Nephron (organoid): ENCODE measurements at regions not wholly inside any gene's neighbourhood (a gene's known extent, or its start where the extent isn't known, plus 50 kb on each side); places are given as distances from the start of the nearest gene placed in this dataset.

ENCODE experiments used
- H3K27ac Mint-ChIP-seq, 3 experiments: 2 replicates each; pipeline ENCODE4 v1.8.0; 2020; ENCODE audit warnings: mixed read lengths in 3 of 3, mild to moderate bottlenecking in 2 of 3, moderate library complexity in 1 of 3
- H3K27me3 Mint-ChIP-seq: 2 replicates; pipeline ENCODE4 v1.8.0; 2021; ENCODE audit warnings: low read depth, mild to moderate bottlenecking, moderate library complexity, mixed read lengths
- H3K36me3 Mint-ChIP-seq: 2 replicates; pipeline ENCODE4 v1.8.0; 2020; ENCODE audit warnings: low read depth, mixed read lengths
- H3K4me1 Mint-ChIP-seq: 2 replicates; pipeline ENCODE4 v1.8.0; 2020; ENCODE audit warnings: mixed read lengths
- H3K4me3 Mint-ChIP-seq, 3 experiments: 2 replicates each; pipeline ENCODE4 v1.8.0; 2020; ENCODE audit warnings: mild to moderate bottlenecking in 3 of 3, mixed read lengths in 3 of 3, moderate library complexity in 2 of 3
- H3K9me3 Mint-ChIP-seq: 2 replicates; pipeline ENCODE4 v1.8.0; 2020; ENCODE audit warnings: mixed read lengths
- TF ChIP-seq, protein P1 (sequence below), 3 experiments: fragments of 200-600 bp; sonication (generic); IDR thresholded peaks; one replicate each; pipeline ENCODE4 v1.5.0; 2021; ENCODE audit warnings: antibody characterized with exemption in 3 of 3; ENCODE audit not compliant: unreplicated experiment in 3 of 3

- Mint-ChIP-seq H3K27ac (no peak overlapping the region), H3K9me3 (no peaks in the 10 kb centered on the region), H3K27me3 (peaks cover 41% of the 10 kb centered on the region), H3K4me3 (no peak overlapping the region), H3K36me3 (no peaks in the 10 kb centered on the region), H3K4me1 (peaks cover 5% of the 10 kb centered on the region)
- TF ChIP-seq, protein P1, sequence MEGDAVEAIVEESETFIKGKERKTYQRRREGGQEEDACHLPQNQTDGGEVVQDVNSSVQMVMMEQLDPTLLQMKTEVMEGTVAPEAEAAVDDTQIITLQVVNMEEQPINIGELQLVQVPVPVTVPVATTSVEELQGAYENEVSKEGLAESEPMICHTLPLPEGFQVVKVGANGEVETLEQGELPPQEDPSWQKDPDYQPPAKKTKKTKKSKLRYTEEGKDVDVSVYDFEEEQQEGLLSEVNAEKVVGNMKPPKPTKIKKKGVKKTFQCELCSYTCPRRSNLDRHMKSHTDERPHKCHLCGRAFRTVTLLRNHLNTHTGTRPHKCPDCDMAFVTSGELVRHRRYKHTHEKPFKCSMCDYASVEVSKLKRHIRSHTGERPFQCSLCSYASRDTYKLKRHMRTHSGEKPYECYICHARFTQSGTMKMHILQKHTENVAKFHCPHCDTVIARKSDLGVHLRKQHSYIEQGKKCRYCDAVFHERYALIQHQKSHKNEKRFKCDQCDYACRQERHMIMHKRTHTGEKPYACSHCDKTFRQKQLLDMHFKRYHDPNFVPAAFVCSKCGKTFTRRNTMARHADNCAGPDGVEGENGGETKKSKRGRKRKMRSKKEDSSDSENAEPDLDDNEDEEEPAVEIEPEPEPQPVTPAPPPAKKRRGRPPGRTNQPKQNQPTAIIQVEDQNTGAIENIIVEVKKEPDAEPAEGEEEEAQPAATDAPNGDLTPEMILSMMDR (IDR thresholded peaks at IDR 0.05; ENCODE audit: unreplicated experiment in 3 of 3): no peak
Observed at GRCh38 chr5:2997179-2997578, 245.7 kb upstream of the IRX2 start.

GRCh38 chr5:2996687-2997086 lies 245.2 kb upstream of the IRX2 start:
- Mint-ChIP-seq H3K27ac (no peak overlapping the region), H3K36me3 (no peaks in the 10 kb centered on the region), H3K4me3 (no peak overlapping the region), H3K4me1 (peaks cover 5% of the 10 kb centered on the region), H3K27me3 (peaks cover 41% of the 10 kb centered on the region), H3K9me3 (no peaks in the 10 kb centered on the region)
- TF ChIP-seq, protein P1 (IDR thresholded peaks at IDR 0.05; ENCODE audit: unreplicated experiment in 3 of 3): no peak

DNA sequence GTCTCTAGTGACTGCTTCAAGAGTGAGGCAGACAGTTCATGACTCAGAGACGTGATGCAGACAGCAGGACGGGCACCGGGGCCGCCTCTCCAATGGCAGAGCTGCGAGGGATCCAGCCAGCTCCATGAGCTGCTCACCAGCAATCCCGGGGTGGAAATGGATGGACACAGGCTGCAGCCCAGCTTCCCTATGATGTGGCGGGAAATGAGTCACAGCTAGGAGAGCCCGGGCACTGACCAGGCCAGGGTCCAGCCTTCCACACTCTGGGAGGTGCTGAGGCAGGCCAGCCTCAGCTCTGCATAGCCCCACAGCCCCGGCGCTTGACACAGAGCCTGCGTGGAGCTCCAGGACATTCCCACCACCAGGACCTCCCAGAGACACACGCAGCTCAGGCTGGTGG lies 244.8 kb upstream of the IRX2 start:
- H3K4me1 Mint-ChIP-seq: peaks cover 5% of the 10 kb centered on the region
- no peak overlapping the region for H3K4me3 Mint-ChIP-seq
- H3K9me3 Mint-ChIP-seq: no peaks in the 10 kb centered on the region
- no peaks in the 10 kb centered on the region for H3K36me3 Mint-ChIP-seq
- TF ChIP-seq, protein P1 (IDR thresholded peaks at IDR 0.05; ENCODE audit: unreplicated experiment in 3 of 3): no peak
- no peak overlapping the region for H3K27ac Mint-ChIP-seq
- H3K27me3 Mint-ChIP-seq: peaks cover 39% of the 10 kb centered on the region

GRCh38 chr5:2995667-2996066 lies 244.2 kb upstream of the IRX2 start:
- H3K9me3 Mint-ChIP-seq: no peaks in the 10 kb centered on the region
- H3K27me3 Mint-ChIP-seq: peaks cover 37% of the 10 kb centered on the region
- TF ChIP-seq, protein P1 (IDR thresholded peaks at IDR 0.05; ENCODE audit: unreplicated experiment in 3 of 3): no peak
- H3K4me3 Mint-ChIP-seq: no peak overlapping the region
- H3K4me1 Mint-ChIP-seq: peaks cover 5% of the 10 kb centered on the region
- H3K27ac Mint-ChIP-seq: no peak overlapping the region
- no peaks in the 10 kb centered on the region for H3K36me3 Mint-ChIP-seq

DNA sequence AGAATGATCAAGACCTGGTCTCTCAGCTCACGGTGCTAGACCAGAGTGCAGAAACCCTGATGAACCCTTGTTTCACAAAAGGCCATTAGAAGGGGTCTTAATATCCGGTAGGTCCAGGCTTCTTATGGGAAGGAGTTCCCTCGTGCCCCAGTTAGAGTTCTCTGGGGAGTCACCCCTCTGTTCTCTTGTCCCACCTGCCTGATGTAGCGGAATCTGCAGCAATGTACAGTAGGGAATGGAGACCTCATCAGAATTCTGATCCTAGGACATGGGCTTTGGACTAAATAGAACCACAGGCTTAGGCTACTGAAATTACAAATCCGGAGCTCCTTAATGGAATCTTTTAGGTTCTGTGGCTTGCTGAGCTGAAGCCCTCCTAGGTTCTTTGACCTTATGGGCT lies 243.6 kb upstream of the IRX2 start:
- H3K4me3 Mint-ChIP-seq: no peak overlapping the region
- H3K36me3 Mint-ChIP-seq: no peaks in the 10 kb centered on the region
- H3K27me3 Mint-ChIP-seq: peaks cover 33% of the 10 kb centered on the region
- H3K27ac Mint-ChIP-seq: no peak overlapping the region
- H3K4me1 Mint-ChIP-seq: peaks cover 10% of the 10 kb centered on the region
- H3K9me3 Mint-ChIP-seq: no peaks in the 10 kb centered on the region
- TF ChIP-seq, protein P1 (IDR thresholded peaks at IDR 0.05; ENCODE audit: unreplicated experiment in 3 of 3): no peak

GRCh38 chr5:2993771-2994170 lies 242.3 kb upstream of the IRX2 start:
- Mint-ChIP-seq H3K27me3 (peaks cover 32% of the 10 kb centered on the region), H3K4me3 (no peak overlapping the region), H3K4me1 (peaks cover 11% of the 10 kb centered on the region), H3K27ac (no peak overlapping the region), H3K9me3 (no peaks in the 10 kb centered on the region), H3K36me3 (no peaks in the 10 kb centered on the region)
- TF ChIP-seq, protein P1 (IDR thresholded peaks at IDR 0.05; ENCODE audit: unreplicated experiment in 3 of 3): no peak
